BLaER1 (cell line): ENCODE measurements at regions not wholly inside any gene's neighbourhood (a gene's known extent, or its start where the extent isn't known, plus 50 kb on each side); places are given as distances from the start of the nearest gene placed in this dataset.

Source experiments
- H3K27ac ChIP-seq: shearing (Covaris generic); formaldehyde crosslinking; 2 replicates; pipeline ENCODE4 v1.8.1; 2022
- H3K27me3 ChIP-seq: shearing (Covaris generic); formaldehyde crosslinking; 2 replicates; pipeline ENCODE4 v1.8.1; 2022
- H3K36me3 ChIP-seq: shearing (Covaris generic); formaldehyde crosslinking; 2 replicates; pipeline ENCODE4 v1.8.1; 2022
- H3K4me1 ChIP-seq: shearing (Covaris generic); formaldehyde crosslinking; 2 replicates; pipeline ENCODE4 v1.8.1; 2022
- H3K4me2 ChIP-seq: shearing (Covaris generic); formaldehyde crosslinking; 2 replicates; pipeline ENCODE4 v1.8.1; 2022
- H3K4me3 ChIP-seq: shearing (Covaris generic); formaldehyde crosslinking; 2 replicates; pipeline ENCODE4 v1.8.1; 2022
- H3K9ac ChIP-seq: shearing (Covaris generic); formaldehyde crosslinking; 2 replicates; pipeline ENCODE4 v1.8.1; 2022
- H3K9me3 ChIP-seq: shearing (Covaris generic); formaldehyde crosslinking; 2 replicates; pipeline ENCODE4 v1.8.1; 2022
- H4K20me1 ChIP-seq: shearing (Covaris generic); formaldehyde crosslinking; 2 replicates; pipeline ENCODE4 v1.8.1; 2022
- Cebpa-rat ChIP-seq: shearing (Covaris generic); IDR thresholded peaks from 2 replicates; pipeline ENCODE4 v1.8.1; 2022

DNA sequence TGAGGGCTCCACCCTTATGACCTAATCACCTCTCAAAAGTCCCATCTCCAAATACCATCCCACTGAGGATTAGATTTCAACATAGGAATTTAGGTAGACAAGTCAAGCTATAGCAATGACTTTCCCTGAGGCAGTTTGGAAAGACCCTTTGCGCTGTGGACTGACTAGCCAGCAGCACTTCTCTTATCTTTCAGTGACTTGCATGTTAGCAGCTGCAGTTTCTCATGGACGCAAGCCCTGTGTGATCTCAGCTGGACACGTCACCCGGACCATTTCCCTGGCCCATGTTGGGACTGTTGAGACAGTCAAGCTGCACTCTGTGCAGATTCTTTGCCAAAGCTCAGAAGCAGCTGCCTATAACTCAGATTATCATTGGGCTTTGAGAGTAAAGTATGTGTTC is 408.1 kb upstream of the USP24 start:
- Histone ChIP-seq H3K36me3 (no peaks in the 10 kb centered on the region), H3K27ac (no peak overlapping the region), H3K9me3 (no peaks in the 10 kb centered on the region), H4K20me1 (no peaks in the 10 kb centered on the region), H3K4me2 (no peak overlapping the region), H3K4me3 (no peak overlapping the region), H3K9ac (no peak overlapping the region), H3K27me3 (no peaks in the 10 kb centered on the region), H3K4me1 (no peaks in the 10 kb centered on the region)
- TF ChIP-seq Cebpa-rat, result no peak

GRCh38 chr1:55622074-55622473 is 406.9 kb upstream of the USP24 start:
- no peak overlapping the region for H3K4me3 ChIP-seq
- TF ChIP-seq Cebpa-rat, result no peak
- H3K9ac ChIP-seq, result no peak overlapping the region
- H3K4me1 ChIP-seq, result no peaks in the 10 kb centered on the region
- no peaks in the 10 kb centered on the region for H3K36me3 ChIP-seq
- H3K27me3 ChIP-seq, result no peaks in the 10 kb centered on the region
- H3K9me3 ChIP-seq, result no peaks in the 10 kb centered on the region
- no peaks in the 10 kb centered on the region for H4K20me1 ChIP-seq
- H3K4me2 ChIP-seq, result no peak overlapping the region
- no peak overlapping the region for H3K27ac ChIP-seq

- H3K27ac ChIP-seq, result no peak overlapping the region
- H3K36me3 ChIP-seq, result no peaks in the 10 kb centered on the region
- H3K4me3 ChIP-seq, result no peak overlapping the region
- H3K4me2 ChIP-seq, result no peak overlapping the region
- no peaks in the 10 kb centered on the region for H3K4me1 ChIP-seq
- no peaks in the 10 kb centered on the region for H3K27me3 ChIP-seq
- no peak for TF ChIP-seq Cebpa-rat
- H4K20me1 ChIP-seq, result no peaks in the 10 kb centered on the region
- H3K9ac ChIP-seq, result no peak overlapping the region
- H3K9me3 ChIP-seq, result no peaks in the 10 kb centered on the region
Measured at GRCh38 chr1:55618199-55618598, 403.0 kb upstream of the USP24 start.

DNA sequence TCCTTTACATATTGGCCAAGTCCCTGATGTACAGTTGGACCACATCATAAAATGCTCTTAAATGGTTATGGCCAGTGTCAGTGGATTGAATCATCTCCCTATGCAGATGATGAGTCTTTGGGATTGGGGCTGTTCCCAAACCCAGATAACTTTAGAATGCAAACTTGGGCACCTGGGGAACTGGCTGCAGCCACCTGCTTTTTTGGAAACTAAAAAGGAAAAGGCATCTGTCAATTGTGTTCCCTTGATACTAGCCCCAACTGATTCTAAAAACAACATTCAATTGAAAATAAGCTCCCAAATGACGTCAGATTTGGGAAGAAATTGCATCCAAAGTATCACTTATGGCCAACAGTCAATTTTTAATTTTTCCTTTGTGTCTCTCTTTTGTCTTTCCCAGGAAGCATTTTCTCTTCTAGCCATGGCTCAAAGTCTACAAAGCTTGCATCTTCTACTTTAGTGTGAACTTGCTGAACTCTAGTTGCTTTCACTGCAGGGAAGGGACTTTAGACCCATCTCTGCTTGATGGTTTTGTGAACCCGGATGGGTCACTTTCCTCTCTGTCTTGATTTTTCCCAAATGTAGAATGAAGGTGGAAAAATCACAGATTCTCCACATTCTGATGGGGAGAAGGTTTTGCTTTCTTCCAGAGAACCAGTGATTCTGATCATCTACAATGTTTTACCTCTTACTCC is 402.3 kb upstream of the USP24 start:
- Histone ChIP-seq H3K9me3 (no peaks in the 10 kb centered on the region), H4K20me1 (no peaks in the 10 kb centered on the region), H3K4me2 (no peak overlapping the region), H3K27me3 (no peaks in the 10 kb centered on the region), H3K36me3 (no peaks in the 10 kb centered on the region), H3K27ac (no peak overlapping the region), H3K9ac (no peak overlapping the region), H3K4me3 (no peak overlapping the region), H3K4me1 (no peaks in the 10 kb centered on the region)
- no peak for TF ChIP-seq Cebpa-rat

DNA sequence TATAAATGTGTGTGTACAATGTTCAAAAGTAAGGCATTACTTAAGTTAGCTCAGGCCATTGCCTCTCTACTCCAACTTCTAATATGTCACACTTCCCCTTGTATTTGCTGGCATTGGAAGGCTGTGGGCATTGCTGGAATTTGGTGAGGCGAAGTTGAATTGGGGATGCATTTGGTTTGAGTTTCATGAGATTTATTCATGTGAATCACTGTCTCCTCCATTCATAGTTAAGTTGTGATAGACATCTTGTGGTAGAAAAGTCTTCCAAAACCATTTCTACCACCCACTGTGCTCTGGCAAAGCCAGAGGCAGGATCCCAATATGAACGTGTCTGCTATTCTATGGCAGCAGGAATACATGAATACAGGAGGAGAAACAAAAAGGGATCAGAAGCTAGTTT is 397.8 kb upstream of the USP24 start:
- Histone ChIP-seq H3K27me3 (no peaks in the 10 kb centered on the region), H3K9ac (no peak overlapping the region), H3K9me3 (peaks cover 14% of the 10 kb centered on the region), H4K20me1 (no peaks in the 10 kb centered on the region), H3K27ac (no peak overlapping the region), H3K4me1 (0 out of 2 replicates have a peak, but pooled peaks cover 6% of the 10 kb centered on the region), H3K36me3 (no peaks in the 10 kb centered on the region), H3K4me2 (no peak overlapping the region), H3K4me3 (no peak overlapping the region)
- no peak for TF ChIP-seq Cebpa-rat

GRCh38 chr1:55611123-55611522 is 396.0 kb upstream of the USP24 start:
- Histone ChIP-seq H3K9me3 (peaks cover 22% of the 10 kb centered on the region), H3K4me2 (no peak overlapping the region), H3K27me3 (no peaks in the 10 kb centered on the region), H3K4me1 (0 out of 2 replicates have a peak, but pooled peaks cover 6% of the 10 kb centered on the region), H3K4me3 (no peak overlapping the region), H4K20me1 (no peaks in the 10 kb centered on the region), H3K36me3 (no peaks in the 10 kb centered on the region), H3K27ac (no peak overlapping the region), H3K9ac (no peak overlapping the region)
- no peak for TF ChIP-seq Cebpa-rat

DNA sequence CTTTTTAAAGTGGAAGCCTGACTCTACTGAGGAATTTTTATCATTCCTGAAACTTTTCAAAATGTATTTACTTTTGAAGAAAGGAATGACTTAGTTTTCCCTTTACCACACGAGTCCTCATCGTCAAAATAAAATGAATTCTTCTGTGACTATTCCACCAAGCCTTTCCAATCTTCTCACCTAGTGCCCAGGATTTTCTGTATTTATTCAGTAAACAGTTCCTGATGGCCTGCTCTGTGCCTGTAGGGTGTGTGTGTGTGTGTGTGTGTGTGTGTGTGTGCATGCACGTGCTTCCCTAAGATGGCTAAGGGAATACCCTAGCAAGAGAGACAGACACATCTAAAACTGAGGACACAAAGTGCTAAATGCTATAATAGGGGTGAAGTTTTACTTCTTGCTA is 395.0 kb upstream of the USP24 start:
- no peaks in the 10 kb centered on the region for H3K36me3 ChIP-seq
- H3K9ac ChIP-seq, result no peak overlapping the region
- H3K27me3 ChIP-seq, result no peaks in the 10 kb centered on the region
- no peak overlapping the region for H3K4me3 ChIP-seq
- no peak overlapping the region for H3K27ac ChIP-seq
- H3K4me1 ChIP-seq, result 0 out of 2 replicates have a peak, but pooled peaks cover 6% of the 10 kb centered on the region
- no peak overlapping the region for H3K4me2 ChIP-seq
- TF ChIP-seq Cebpa-rat, result no peak
- H4K20me1 ChIP-seq, result no peaks in the 10 kb centered on the region
- peaks cover 22% of the 10 kb centered on the region for H3K9me3 ChIP-seq

- Histone ChIP-seq H3K9me3 (peaks cover 22% of the 10 kb centered on the region), H3K4me2 (no peak overlapping the region), H4K20me1 (no peaks in the 10 kb centered on the region), H3K9ac (no peak overlapping the region), H3K4me3 (no peak overlapping the region), H3K36me3 (no peaks in the 10 kb centered on the region), H3K27me3 (no peaks in the 10 kb centered on the region), H3K27ac (no peak overlapping the region), H3K4me1 (0 out of 2 replicates have a peak, but pooled peaks cover 6% of the 10 kb centered on the region)
- TF ChIP-seq Cebpa-rat, result no peak
Measured at GRCh38 chr1:55609630-55610029, 394.5 kb upstream of the USP24 start.

- Histone ChIP-seq H3K4me1 (peaks cover 10% of the 10 kb centered on the region), H4K20me1 (no peaks in the 10 kb centered on the region), H3K27ac (no peak overlapping the region)
Measured at GRCh38 chr1:55605155-55605554, 390.0 kb upstream of the USP24 start.

DNA sequence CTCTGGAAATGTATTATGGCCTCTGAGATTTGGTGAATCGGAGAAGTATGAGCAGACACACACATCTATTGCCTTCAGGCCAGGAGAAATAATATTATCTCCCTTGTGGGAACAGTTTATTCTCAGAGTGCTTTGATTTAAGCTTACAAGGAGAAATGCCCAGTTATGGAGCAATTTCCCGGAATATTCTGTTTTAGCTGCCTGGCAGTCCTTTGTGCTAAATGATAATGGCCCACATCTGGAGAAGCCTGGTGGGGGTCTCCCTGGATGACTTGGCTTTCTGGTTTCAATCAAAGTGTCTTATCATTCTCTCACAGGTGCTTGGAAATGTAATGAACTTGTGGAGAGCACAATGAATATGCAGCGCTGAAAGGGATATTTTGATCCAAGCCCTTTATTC is 389.6 kb upstream of the USP24 start:
- H3K9ac ChIP-seq, result no peak overlapping the region
- H3K27me3 ChIP-seq, result no peaks in the 10 kb centered on the region
- no peak for TF ChIP-seq Cebpa-rat
- H3K36me3 ChIP-seq, result no peaks in the 10 kb centered on the region
- H3K9me3 ChIP-seq, result peaks cover 22% of the 10 kb centered on the region
- peaks cover 10% of the 10 kb centered on the region for H3K4me1 ChIP-seq
- H4K20me1 ChIP-seq, result no peaks in the 10 kb centered on the region
- no peak overlapping the region for H3K4me3 ChIP-seq
- H3K27ac ChIP-seq, result no peak overlapping the region
- no peak overlapping the region for H3K4me2 ChIP-seq

More at GRCh38 chr1:55605155-55605554, 390.0 kb upstream of the USP24 start:
- peaks cover 22% of the 10 kb centered on the region for H3K9me3 ChIP-seq
- no peak overlapping the region for H3K9ac ChIP-seq
- no peak for TF ChIP-seq Cebpa-rat
- H3K4me3 ChIP-seq, result no peak overlapping the region
- no peaks in the 10 kb centered on the region for H3K27me3 ChIP-seq
- H3K4me2 ChIP-seq, result no peak overlapping the region
- no peaks in the 10 kb centered on the region for H3K36me3 ChIP-seq

DNA sequence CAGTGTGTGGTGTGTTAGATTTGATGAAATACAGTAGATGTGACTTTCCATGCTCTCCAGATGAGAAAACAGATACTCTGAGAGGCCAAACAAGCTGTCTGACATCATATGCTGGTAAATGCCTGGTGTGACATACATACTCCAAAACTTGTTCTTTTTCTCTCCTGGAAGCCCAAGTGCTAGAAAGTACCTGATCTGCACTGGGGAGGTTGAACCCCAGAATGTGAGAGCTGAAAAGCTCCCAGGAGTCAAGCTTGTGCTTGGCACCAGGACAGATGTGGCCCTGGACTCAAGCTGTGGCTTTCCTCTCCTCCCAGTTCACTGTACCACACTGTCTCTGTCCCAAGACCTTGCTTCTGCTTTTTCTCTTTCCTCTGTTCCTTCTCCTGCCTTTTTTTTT is 389.0 kb upstream of the USP24 start:
- TF ChIP-seq Cebpa-rat, result no peak
- H3K9ac ChIP-seq, result no peak overlapping the region
- H3K36me3 ChIP-seq, result no peaks in the 10 kb centered on the region
- H3K4me1 ChIP-seq, result peaks cover 10% of the 10 kb centered on the region
- H3K4me3 ChIP-seq, result no peak overlapping the region
- no peak overlapping the region for H3K4me2 ChIP-seq
- peaks cover 20% of the 10 kb centered on the region for H3K9me3 ChIP-seq
- no peaks in the 10 kb centered on the region for H3K27me3 ChIP-seq
- H3K27ac ChIP-seq, result no peak overlapping the region
- H4K20me1 ChIP-seq, result no peaks in the 10 kb centered on the region
